GM19025 (cell line): ENCODE measurements at regions not wholly inside any gene's neighbourhood (a gene's known extent, or its start where the extent isn't known, plus 50 kb on each side); places are given as distances from the start of the nearest gene placed in this dataset.

Experiments used
- ATAC-seq: cut with Tn5 transposase; IDR thresholded peaks from one replicate; pipeline ENCODE4 v1.9.1; 2021; ENCODE audit warnings: mild to moderate bottlenecking, low read depth, moderate library complexity; ENCODE audit not compliant: unreplicated experiment

- no peak for ATAC-seq
Observed at GRCh38 chr10:21214329-21214728, 311.2 kb downstream of the SKIDA1 start.

- no peak for ATAC-seq
Observed at GRCh38 chr10:21213381-21213780, 312.1 kb downstream of the SKIDA1 start.

GRCh38 chr10:21212912-21213311 lies 312.6 kb downstream of the SKIDA1 start:
- no peak for ATAC-seq

GRCh38 chr10:21212348-21212747 lies 313.1 kb downstream of the SKIDA1 start:
- no peak for ATAC-seq

GRCh38 chr10:21209495-21209894 lies 312.4 kb upstream of the NEBL start:
- ATAC-seq: no peak

- ATAC-seq: no peak
Observed at GRCh38 chr10:21208666-21209316, 311.7 kb upstream of the NEBL start.

- ATAC-seq: no peak
Observed at GRCh38 chr10:21207852-21208646, 310.9 kb upstream of the NEBL start.

GRCh38 chr10:21205328-21205727 lies 308.2 kb upstream of the NEBL start:
- ATAC-seq: no peak

GRCh38 chr10:21203473-21204107 lies 306.5 kb upstream of the NEBL start:
- ATAC-seq: no peak

GRCh38 chr10:21202776-21203462 lies 305.8 kb upstream of the NEBL start:
- no peak for ATAC-seq

GRCh38 chr10:21199501-21199900 lies 302.4 kb upstream of the NEBL start:
- ATAC-seq: no peak

- ATAC-seq: no peak
Observed at GRCh38 chr10:21197838-21198237, 300.7 kb upstream of the NEBL start.

- ATAC-seq: no peak
Observed at GRCh38 chr10:21196822-21197395, 299.8 kb upstream of the NEBL start.

- ATAC-seq: no peak
Observed at GRCh38 chr10:21195252-21195651, 298.1 kb upstream of the NEBL start.

- ATAC-seq: no peak
Observed at GRCh38 chr10:21194510-21194993, 297.4 kb upstream of the NEBL start.

- no peak for ATAC-seq
Observed at GRCh38 chr10:21193196-21193595, 296.1 kb upstream of the NEBL start.

- ATAC-seq: no peak
Observed at GRCh38 chr10:21191512-21191911, 294.4 kb upstream of the NEBL start.

GRCh38 chr10:21184984-21185383 lies 287.9 kb upstream of the NEBL start:
- no peak for ATAC-seq

- ATAC-seq: no peak
Observed at GRCh38 chr10:21184216-21184615, 287.1 kb upstream of the NEBL start.

- ATAC-seq: no peak
Observed at GRCh38 chr10:21183025-21183424, 285.9 kb upstream of the NEBL start.

- no peak for ATAC-seq
Observed at GRCh38 chr10:21181451-21181850, 284.3 kb upstream of the NEBL start.
